ENCODE measurements at regions not wholly inside any gene's neighbourhood (a gene's known extent, or its start where the extent isn't known, plus 50 kb on each side); places are given as distances from the start of the nearest gene placed in this dataset.
A peak's percentile ranks its signal among the peaks of the same experiment; 100 is the strongest.

DNA sequence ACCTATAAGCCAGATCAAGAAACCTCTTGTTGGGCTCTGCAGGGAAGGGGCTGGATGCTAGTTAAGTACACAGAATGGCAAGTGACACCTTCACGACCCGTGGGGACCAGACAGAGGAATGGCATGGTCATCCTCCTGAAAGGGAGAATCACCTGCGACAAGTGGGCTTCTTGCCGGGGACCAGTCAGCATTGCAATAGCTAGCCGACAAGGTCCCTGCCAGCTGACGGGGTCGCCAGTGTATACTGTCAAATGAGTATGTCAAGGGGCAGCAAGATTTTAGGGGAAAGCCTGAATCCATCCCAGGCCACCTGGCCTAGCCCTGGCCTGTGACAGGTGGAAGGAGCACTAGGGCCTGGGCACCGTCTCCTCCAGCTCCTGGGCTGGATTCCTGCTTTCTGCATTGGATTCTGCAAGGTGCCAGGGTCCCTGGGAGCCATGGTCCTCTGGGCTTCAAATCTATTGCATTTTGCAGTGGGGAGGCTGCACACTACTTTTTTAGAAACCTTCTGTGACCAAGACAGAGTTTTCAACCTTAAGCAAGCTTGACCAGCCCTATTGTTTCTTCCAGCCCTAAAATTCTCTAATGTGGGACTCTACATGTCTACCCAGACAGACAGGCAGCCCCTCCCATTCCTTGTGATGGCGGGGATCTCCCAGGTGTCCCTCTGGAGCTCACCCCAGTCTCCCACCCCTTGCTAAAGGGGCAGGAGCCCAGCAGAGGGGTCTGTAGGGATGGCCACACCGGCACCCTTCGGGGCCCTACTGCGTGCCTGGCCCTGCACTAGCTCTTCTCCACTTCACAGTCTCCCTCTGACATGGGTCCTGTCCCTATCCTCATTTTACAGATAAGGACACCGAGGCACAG, 178.5 kb downstream of the GLI2 start:
- DNase-seq (no peak), ATAC-seq (no peak)
- peak overlapping the region in 2 of 4 donors; percentile 42 to 64 for H3K27ac ChIP-seq
- H3K9me3 ChIP-seq = no peaks in the 10 kb centered on the region
- peaks cover 17% of the 10 kb centered on the region for H3K4me1 ChIP-seq
- TF ChIP-seq, protein P1, sequence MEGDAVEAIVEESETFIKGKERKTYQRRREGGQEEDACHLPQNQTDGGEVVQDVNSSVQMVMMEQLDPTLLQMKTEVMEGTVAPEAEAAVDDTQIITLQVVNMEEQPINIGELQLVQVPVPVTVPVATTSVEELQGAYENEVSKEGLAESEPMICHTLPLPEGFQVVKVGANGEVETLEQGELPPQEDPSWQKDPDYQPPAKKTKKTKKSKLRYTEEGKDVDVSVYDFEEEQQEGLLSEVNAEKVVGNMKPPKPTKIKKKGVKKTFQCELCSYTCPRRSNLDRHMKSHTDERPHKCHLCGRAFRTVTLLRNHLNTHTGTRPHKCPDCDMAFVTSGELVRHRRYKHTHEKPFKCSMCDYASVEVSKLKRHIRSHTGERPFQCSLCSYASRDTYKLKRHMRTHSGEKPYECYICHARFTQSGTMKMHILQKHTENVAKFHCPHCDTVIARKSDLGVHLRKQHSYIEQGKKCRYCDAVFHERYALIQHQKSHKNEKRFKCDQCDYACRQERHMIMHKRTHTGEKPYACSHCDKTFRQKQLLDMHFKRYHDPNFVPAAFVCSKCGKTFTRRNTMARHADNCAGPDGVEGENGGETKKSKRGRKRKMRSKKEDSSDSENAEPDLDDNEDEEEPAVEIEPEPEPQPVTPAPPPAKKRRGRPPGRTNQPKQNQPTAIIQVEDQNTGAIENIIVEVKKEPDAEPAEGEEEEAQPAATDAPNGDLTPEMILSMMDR (IDR thresholded peaks at IDR 0.05) = no peak
- TF ChIP-seq POLR2A (IDR thresholded peaks at IDR 0.05) = no peak
- H3K27me3 ChIP-seq = no peaks in the 10 kb centered on the region
- no peaks in the 10 kb centered on the region for H3K36me3 ChIP-seq (replicated peaks in 1 of 2; ENCODE audit: insufficient read depth in 1 of 2, low read depth in 2 of 2)
- 83 to 86% methylated on average over 11 to 13 of the region's 13 CpGs for WGBS, 2 donors
- H3K4me3 ChIP-seq = no peak overlapping the region
- intact Hi-C loops (cut with DNase I) = no loop called here

DNA sequence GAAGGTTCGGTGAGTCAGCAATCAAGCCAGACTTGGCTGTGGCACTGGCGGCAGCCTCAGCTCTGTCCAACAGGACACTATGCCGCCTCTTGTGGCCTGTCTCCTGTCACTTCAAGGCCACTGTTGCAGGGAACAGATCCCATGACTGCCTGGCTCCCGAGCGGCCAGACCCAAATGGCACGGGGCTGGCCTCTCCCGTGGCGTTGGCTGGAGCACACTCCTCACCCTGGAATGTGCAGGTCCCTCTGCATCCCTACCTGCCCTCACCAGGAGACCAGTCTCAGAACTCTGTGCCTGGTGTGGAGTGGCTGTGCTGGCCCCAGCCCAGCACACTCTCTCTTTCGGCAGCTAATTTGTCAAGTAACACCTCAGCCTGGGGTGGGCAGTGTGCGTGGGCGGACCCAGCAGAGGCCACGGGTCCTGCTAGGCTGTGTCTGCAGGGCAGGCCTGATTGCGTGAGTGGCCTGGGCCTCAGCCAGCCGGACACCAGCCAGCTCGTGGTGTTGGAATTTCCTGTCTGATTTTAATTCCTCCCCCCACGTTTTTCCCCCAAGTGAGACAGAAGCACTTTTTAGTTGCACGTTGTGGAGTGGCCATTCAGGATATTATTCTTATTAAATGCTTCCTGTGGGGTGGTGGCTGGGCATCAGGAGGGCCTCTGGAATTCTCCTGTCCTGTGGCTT, 179.3 kb downstream of the GLI2 start:
- peak overlapping the region in 3 of 4 donors; percentile 38 to 64 (median 42) for H3K27ac ChIP-seq
- no peaks in the 10 kb centered on the region for H3K9me3 ChIP-seq
- peaks cover 17% of the 10 kb centered on the region for H3K4me1 ChIP-seq
- 36 to 42% methylated on average over 11 to 16 of the region's 17 CpGs for WGBS, 2 donors
- no peak overlapping the region for H3K4me3 ChIP-seq
- H3K36me3 ChIP-seq (replicated peaks in 1 of 2; ENCODE audit: insufficient read depth in 1 of 2, low read depth in 2 of 2) = no peaks in the 10 kb centered on the region
- TF ChIP-seq, protein P1 (IDR thresholded peaks at IDR 0.05) = no peak
- no peak for TF ChIP-seq POLR2A (IDR thresholded peaks at IDR 0.05)
- intact Hi-C loops (cut with DNase I) = no loop called here
- DNase-seq (peak; percentile 55 to 72 (median 67)), ATAC-seq (peak; percentile 76)
- H3K27me3 ChIP-seq = no peaks in the 10 kb centered on the region

DNA sequence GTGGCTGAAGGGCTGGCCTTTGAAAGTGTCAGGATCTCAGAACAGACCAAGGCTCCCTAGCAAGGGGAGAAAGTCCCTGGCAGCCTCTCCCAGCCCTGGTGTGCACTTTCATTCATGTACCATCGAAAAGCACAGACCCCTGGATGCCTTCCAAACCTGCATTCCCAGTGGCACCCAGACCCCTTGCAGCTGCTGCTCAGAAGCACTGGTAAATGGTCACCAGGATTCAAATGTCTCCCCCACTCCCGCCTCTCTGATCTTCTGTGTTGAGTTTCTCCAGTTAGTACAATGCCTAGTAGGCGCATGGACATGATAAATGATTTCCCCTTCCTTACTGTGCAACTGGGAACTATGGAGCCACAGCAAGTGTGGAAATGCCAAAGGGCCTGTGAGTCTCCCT, 180.0 kb downstream of the GLI2 start:
- peak; percentile 31 for ATAC-seq
- DNase-seq = peak in 2 of 4 donors; percentile 17 to 28
- TF ChIP-seq, protein P1 (IDR thresholded peaks at IDR 0.05) = no peak
- TF ChIP-seq POLR2A (IDR thresholded peaks at IDR 0.05) = no peak
- intact Hi-C loops (cut with DNase I) = no loop called here
- peaks cover 17% of the 10 kb centered on the region for H3K4me1 ChIP-seq
- H3K27me3 ChIP-seq = no peaks in the 10 kb centered on the region
- WGBS, 2 donors = 71 to 87% methylated on average over 3 of the region's 3 CpGs
- no peaks in the 10 kb centered on the region for H3K36me3 ChIP-seq (replicated peaks in 1 of 2; ENCODE audit: insufficient read depth in 1 of 2, low read depth in 2 of 2)
- peak overlapping the region in 2 of 4 donors; percentile 42 to 64 for H3K27ac ChIP-seq
- H3K4me3 ChIP-seq = no peak overlapping the region
- no peaks in the 10 kb centered on the region for H3K9me3 ChIP-seq

DNA sequence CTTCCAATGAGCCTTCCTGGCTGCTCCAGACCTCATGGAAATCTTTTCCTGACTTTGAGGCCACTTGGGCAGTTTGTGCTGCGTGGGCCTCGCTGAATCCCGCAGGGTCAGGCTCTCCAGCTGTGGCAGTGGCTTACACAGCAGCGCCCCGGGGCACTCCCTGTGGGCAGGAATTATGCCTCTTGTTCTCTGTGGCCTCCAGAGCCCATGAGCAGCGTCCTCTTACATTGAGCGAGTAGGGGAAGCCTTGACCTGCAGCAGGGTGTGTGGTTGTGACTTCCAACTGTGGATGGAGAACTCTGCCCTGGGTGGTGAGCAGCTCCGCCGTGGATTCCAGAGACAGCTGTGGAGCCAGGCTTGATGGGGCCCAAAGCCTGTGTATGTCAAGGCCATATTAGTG, 180.8 kb downstream of the GLI2 start:
- no peak overlapping the region for H3K27ac ChIP-seq
- DNase-seq = no peak
- no peaks in the 10 kb centered on the region for H3K9me3 ChIP-seq
- 91 to 92% methylated on average over 7 to 9 of the region's 9 CpGs for WGBS, 2 donors
- ATAC-seq = no peak
- intact Hi-C loops (cut with DNase I) = no loop called here
- H3K4me3 ChIP-seq = no peak overlapping the region
- peaks cover 17% of the 10 kb centered on the region for H3K4me1 ChIP-seq
- H3K27me3 ChIP-seq = no peaks in the 10 kb centered on the region
- H3K36me3 ChIP-seq (replicated peaks in 1 of 2; ENCODE audit: insufficient read depth in 1 of 2, low read depth in 2 of 2) = no peaks in the 10 kb centered on the region
- no peak for TF ChIP-seq POLR2A (IDR thresholded peaks at IDR 0.05)
- TF ChIP-seq, protein P1 (IDR thresholded peaks at IDR 0.05) = no peak
